SK-MEL-5 (cell line): ENCODE measurements at regions not wholly inside any gene's neighbourhood (a gene's known extent, or its start where the extent isn't known, plus 50 kb on each side); places are given as distances from the start of the nearest gene placed in this dataset.

Source experiments
- DNase-seq: peaks from one replicate; pipeline ENCODE4 v3.0.0-alpha.2; 2016; ENCODE audit warnings: low read depth, low spot score
- in situ Hi-C: cut with HindIII; loops from 2 replicates; pipeline ENCODE4 v1.10.0; 2016; ENCODE audit warnings: low sequenced_read_pairs, high pct_unique_total_duplicates, low pct_unique_long_range_greater_than_20kb

DNA sequence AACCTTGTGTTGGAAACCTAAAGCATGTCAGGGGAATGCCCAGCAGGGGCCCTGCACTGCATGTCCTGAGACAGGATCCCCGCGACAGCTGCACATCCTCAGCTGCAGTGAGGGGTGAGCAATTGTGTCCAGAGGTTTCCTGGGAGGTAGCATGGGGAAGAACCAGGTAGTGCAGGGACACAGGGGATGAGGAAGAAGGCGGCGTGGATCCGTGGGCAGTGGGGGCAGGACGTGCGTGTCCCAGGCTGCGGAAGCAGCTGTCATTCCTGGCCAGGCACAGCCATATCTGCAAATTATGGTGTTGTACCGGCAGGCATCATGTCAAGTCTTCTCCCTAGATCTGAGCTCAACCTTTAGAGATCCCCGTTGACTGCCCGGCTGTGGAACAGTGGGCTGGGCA is 238.2 kb upstream of the MYT1L start:
- in situ Hi-C loops, result no loop called here
- DNase-seq, result no peak

DNA sequence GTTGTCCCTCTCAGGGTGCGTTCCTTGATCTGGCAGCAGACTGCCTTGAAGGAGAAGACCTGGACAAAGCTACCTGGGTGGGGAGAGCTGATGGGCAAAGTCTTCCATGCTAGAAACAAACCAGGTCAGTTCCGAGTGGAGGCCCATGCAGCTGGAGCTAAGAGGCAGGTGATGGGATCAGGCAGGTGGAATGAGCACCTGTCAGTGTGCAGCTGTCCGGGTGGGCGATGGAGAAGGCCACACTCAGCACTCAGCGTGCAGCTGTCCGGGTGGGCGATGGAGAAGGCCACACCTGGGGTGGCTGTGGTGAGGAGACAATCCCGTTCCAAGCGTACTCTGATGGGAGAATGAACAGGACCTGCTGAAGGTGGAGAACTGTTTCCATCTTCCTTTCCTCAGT is 237.3 kb upstream of the MYT1L start:
- in situ Hi-C loops, result no loop called here
- no peak for DNase-seq

DNA sequence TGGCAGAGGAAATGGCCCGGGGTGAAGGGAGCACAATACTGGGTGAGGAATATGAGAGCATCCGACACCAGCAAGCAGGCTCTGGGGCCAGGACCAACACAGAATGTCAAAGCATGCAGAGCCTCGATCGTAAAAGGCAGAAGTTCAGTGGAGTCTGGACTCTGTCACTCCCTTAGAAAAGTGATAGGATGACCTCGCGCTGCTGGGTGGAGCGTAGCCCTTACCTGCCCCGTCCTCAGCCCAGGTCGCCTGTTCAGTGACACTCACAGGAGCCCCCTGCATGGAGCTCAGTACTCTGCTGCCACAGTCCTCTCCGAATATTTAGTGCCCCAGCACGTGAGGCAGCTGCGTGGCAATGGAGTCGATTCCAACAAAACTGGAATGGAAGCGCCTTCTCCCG is 236.7 kb upstream of the MYT1L start:
- in situ Hi-C loops, result no loop called here
- DNase-seq, result no peak

DNA sequence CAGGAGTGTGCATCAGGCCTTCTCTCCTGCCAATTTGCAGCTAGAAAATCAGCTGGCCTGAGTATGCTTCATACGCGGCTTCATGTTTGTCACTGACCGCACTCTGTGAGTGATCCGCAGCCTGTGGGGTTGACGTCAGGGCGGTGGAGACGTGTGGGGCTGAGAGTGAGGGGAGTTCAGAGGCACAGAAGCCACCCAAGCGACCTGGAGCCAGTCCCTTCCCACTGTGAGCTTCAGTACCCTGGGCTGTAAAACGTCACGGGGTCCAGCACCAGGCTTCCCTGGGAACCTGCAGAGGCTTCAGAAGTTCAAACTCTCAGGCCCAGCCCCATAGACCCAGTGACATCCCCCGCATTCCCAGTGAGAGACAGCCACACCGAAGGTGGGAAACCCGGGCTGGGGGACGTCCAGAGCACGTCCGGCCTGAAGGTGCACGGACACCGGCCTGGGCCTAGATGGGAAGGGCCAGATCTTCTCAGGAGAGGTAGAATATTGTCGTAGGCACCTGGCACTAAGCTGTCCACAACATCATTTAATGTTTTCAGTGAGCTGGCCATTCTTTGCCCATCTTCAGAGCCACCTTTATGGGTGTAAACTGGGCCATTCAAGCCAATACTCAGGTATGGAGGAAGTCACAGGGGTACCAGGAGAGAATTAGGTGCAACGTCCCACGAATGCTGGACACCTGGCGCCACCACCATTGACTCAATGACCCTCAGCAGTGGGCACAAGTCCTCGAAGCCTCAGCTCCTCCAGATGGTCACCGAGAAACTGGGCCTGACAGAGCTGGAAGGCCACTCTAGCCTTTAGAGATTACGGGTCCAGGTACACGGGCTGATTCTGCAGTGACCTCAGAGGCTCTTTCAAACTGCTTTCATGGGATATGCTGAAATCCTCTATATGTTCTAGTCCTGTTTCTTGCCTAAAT is 235.6 kb upstream of the MYT1L start:
- in situ Hi-C loops, result no loop called here
- no peak for DNase-seq

DNA sequence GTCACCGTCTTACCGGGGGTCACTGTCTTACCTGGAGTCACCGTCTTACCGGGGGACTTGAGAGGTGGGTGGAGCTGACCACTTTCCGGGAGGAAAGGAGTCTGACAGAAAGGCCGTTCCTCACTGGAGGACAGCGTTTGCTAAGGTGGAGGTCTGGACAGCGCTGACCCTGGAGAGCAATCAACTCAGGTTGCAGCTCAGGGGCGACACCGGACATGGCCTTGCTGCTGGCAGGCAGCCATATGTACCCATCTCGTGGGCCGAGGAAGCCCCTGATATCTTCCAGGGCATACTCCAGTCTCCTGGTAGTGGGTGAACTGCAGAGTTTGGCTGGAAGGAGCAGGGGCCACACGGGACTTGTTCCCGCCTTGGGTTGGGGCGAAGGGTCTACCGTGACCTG is 234.6 kb upstream of the MYT1L start:
- in situ Hi-C loops, result no loop called here
- DNase-seq, result no peak

DNA sequence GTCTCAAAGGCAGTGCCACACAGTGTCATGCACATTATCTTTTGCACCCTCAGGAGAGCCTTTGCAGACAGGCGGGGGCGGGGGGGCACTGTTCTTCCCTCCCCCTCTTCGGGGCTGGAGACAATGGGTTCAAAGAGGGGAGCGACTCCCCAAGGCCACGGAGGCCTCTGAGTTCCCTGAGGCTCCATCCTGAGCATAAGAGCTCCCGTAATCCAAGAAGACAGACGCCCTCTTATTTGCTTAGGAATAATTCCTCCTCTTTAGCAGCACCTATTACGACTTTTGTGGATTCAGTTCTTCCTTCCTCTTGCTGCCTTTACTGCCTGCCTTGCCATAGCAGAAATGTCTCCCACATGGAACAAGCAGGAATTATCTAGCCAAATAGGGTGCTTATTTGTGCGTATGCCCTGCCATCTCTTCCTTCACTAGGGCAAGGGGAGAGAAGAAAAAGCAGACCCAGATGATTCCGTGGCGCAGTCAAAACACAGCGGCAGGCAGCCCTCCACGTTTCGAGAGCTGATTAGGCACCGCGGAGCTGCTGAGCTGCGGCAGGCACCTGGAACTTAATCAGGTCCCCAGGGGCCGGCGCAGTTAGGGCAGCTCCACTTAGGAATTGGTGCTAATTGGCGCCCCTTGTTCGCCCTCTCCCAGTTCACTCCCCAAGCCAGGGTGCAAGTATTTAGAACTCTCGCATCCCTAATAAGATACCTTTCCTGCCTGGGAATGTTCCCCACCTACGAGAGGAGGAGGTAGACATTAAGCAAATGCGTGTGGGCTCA is 233.4 kb upstream of the MYT1L start:
- DNase-seq, result no peak
- in situ Hi-C loops, result no loop called here

DNA sequence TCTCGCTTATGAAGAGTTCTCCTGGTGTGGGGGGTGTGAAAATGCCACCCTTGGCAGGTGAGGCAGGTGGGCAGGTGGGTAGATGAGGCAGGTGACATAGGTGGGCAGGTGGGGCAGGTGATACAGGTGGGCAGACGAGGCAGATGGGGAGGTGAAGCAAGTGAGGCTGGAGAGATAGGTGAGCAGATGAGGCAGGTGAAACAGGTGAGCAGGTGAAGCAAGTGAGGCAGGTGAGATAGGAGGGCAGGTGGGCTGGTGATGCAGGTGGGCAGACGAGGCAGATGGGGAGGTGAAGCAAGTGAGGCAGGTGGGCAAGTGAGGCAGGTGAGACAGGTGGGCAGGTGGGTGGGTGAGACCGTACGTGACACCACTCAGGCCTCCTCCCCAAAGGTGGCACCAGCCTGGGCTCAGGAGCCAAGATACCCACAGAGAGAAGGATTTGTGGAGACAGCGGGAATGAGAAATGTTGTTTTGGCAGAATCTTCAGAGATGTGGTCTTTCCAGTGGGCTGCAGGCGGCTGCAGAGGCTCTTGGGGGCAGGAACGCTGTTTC is 232.3 kb upstream of the MYT1L start:
- in situ Hi-C loops, result no loop called here
- DNase-seq, result no peak

DNA sequence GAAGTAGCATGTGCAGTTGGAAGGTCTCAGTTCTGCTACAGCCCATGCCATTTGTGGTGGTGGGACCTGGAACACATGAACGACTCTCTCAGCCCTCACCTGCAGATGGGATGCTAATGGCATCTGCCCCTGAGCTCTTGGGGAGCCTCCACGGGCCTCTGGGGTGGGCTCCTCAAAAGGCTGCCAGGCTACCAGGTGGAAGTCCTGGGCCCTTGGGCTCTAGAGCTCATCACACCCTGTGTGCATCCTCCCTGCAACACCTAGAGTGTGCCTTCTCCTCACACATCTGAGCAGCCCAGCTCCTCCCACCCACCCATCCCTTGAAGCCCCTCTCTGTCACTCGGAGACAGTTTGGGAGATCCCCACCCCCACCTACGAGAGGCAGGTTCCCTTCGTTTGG is 231.8 kb upstream of the MYT1L start:
- in situ Hi-C loops, result no loop called here
- no peak for DNase-seq

DNA sequence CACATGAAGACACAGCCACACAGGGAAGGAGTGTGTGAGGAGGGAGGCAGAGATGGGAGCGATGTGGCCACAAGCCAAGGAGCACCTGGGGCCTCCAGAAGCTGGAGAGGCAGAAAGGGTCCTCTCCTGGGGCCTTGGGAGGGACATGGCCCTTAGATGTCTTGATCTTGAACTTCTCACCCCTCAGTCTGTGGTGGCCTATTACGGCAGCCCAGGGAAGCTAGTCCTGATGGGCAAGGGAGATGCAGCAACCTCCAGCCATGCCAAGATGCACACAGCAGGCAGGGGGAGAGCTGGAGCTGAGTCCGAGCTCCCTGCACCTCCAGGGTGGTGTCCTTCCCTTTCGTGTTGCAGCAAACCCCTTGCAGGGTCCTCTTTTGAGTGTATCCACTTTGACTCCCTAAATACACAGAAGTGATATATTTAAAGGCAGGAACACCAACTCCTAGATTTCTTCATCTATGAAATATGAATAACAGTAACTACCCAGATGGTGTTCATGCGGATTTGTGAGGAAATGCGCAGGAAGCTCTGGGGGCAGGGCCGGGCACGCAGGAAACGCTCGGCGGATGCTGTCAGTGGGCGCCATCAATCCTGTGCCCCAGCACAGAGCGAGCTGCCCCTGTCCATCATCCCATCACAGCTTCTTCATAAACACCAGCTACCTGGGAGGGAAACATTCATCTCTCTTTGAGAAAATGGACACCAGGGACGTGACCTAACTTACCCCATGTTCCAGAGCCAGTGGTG is 230.4 kb upstream of the MYT1L start:
- in situ Hi-C loops, result no loop called here
- no peak for DNase-seq

DNA sequence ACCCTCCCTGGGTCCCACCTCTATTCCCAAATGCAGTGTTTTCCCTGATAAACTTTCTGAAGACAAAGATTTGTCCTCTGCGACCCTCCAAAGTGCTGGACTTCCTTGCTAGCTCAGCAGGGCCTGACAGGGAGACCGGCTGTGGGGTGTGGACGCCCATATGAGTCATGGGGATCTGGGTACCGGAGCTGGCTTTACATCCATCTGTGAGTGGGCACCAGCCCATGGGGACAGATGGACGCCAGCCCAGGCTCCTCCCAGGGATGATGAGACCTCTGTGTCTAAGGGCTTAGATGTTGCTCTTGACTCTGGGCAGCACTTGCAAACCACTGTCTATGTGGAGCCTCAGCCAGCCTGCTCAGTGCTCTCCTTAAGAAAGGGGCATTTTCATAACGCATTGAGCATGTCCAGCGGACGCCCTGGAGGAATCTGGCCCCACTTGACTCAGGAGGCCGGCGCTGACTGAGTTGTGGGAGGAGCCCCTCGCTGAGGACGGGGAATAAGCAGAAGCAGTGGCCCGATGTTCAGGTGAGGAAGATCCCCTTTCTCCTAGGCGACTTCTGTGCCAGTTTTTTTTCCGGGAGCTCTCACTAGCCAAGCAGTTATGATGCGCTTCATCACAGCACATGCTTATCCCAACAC is 229.4 kb upstream of the MYT1L start:
- in situ Hi-C loops, result no loop called here
- no peak for DNase-seq

DNA sequence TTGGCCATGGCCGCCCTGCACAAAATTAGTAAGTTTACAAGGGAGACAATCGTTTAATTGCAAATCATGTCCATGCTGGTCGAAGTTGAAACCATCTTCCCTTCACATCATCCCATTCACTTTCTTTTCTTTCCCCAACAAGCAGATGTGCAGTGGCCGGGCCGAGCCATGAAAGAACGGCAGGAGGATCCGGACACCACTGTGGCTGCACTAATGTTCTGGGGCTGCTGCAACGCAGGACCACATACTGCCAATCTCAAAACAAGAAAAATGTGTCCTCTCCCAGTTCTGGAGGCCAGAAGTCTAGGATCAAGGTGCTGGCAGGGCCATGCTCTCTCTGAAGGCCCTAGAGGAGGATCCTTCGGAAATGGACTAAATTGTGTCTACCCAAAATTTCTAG is 227.4 kb upstream of the MYT1L start:
- in situ Hi-C loops, result no loop called here
- no peak for DNase-seq

DNA sequence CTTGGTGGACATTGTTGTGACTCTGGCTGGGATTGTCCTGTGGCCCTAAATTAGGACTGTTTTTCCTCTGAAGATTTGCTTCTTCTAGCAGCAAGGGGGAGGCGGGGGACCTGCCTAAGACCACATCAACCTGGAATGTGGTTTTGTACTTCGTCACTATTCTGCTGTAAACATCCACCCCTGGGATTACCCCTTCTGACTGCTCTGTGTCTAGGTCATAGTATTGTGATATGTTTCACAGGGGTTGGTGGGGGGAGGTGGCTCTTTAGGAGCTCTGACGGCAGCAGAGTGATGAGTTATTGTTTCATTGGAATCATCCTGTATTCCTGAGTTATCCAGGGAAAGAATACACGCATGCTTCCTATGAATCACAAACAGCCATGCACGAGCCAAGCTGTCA is 226.4 kb upstream of the MYT1L start:
- DNase-seq, result no peak
- in situ Hi-C loops, result no loop called here

DNA sequence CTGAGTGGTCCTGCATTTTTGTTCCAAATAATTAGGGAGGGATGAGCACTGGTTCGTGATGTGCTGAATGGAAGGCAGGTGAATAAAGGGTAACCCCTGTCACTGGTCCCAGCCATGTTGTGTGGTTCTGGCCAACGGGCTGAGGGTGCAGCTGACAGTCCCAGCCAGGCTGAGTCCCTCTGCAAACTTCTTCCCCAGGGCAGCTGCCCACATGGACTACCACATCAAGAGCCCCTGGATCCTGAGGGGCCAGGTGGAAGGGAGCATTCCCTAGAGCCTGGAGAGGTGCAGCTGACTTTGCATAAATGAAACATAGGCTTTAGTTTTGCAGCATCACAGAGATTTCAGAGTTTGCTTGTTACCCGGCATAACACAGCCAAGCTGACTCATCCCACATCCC is 219.8 kb upstream of the MYT1L start:
- in situ Hi-C loops, result no loop called here
- DNase-seq, result no peak

DNA sequence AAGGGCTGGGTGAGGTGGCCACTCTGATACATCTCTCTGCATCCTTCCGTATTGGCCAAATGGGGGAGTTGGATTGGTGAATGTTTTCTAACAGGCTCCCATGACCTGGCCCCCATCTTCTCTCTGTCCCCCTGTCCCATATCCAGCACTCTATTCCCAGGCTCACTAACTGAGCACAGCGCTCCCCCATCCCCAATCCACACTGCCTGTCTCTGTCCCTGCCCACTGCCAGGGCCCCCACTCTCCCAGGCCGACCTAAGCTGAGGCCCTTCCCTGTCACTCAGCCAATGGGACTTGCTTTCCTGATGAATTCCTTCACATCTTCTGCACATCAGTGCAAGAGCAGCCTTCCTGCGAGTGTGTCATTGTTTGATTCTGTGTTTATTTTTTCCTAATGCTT is 216.8 kb upstream of the MYT1L start:
- in situ Hi-C loops, result no loop called here
- no peak for DNase-seq

DNA sequence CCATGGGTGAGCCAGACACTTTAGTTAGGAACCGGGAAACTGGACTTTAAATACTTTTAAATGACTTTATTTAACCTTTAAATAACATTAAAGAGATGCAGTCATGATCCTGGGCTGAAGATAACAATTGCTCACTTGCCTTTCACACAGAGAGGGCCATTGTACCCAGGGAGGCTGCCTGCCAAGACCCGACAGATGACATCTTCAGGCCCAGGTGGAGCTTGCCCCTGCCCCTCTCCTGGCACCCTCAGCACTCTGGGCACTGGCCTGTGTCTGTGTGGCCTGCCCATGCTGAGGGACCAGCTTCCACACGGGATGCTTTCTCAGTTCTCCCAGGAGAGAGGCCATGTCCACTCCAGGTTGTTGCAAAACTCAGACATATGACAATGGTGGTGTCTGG is 216.4 kb upstream of the MYT1L start:
- in situ Hi-C loops, result no loop called here
- DNase-seq, result no peak

DNA sequence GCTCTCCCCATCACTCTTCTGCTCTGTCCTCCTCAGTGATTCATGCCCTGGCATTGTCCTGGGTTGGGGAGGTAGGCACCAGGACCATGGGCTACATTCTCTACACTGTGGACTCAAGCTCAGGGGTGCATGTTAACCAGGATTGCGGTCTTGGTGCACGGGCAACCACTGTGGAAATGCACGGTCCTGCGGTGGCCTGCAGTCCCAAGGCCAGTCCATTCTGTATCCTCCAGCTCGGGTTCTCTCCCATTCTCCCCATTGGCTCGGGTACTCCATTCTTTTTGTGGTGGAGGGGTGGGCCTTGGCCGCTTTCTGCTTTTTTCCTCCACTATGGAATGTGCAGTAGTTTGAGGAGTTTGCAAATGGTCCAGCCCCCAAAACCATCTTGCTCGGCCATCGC is 215.0 kb upstream of the MYT1L start:
- DNase-seq, result no peak
- in situ Hi-C loops, result no loop called here

DNA sequence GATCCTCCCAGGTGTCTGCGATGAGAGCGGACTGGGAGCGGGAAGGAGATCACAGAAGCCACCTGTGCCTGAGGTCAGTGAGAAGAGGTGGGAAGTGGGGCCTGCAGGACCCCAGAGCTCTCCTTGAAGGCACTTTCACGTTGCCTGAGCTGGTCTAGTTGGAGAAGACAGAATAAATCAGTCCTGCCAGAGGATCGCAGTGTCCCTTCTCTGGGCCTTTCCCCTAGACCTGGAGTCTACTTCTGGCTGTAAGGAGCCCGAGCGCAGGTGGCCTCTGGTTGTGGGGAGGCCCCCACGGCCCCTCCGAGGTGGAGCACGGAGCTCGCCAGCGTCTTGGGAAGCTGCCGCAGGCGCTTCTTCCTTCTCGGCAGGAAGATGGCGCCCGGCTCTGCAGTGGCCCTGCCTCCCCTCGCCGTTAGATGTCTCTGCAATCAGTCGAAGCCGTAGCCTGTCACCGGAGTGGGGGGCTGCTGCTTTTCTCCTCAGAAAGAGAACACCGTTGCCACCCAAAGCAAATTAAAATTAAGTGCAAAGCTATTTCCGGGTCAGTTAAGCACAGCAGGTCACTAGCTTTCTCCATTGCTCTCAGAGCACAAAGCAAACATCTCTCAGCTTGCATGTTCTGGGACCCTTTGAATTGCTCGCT is 212.0 kb upstream of the MYT1L start:
- peak; percentile 29 for DNase-seq

More for the DNA sequence above, 212.0 kb upstream of the MYT1L start:
- in situ Hi-C loops, result no loop called here
